ENCODE measurements at regions not wholly inside any gene's neighbourhood (a gene's known extent, or its start where the extent isn't known, plus 50 kb on each side); places are given as distances from the start of the nearest gene placed in this dataset.

- TF ChIP-seq, protein P1, sequence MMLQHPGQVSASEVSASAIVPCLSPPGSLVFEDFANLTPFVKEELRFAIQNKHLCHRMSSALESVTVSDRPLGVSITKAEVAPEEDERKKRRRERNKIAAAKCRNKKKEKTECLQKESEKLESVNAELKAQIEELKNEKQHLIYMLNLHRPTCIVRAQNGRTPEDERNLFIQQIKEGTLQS (CRISPR knock-in tag; conservative IDR thresholded peaks at IDR 0.05): no peak
- TF ChIP-seq ZNF263 (CRISPR knock-in tag; IDR thresholded peaks at IDR 0.05; ENCODE audit: low read depth) (no peak), FOXJ3 (CRISPR knock-in tag; IDR thresholded peaks at IDR 0.05; ENCODE audit: borderline replicate concordance) (no peak), CTCF (IDR thresholded peaks at IDR 0.05) (no peak)
- TF ChIP-seq, protein P2, sequence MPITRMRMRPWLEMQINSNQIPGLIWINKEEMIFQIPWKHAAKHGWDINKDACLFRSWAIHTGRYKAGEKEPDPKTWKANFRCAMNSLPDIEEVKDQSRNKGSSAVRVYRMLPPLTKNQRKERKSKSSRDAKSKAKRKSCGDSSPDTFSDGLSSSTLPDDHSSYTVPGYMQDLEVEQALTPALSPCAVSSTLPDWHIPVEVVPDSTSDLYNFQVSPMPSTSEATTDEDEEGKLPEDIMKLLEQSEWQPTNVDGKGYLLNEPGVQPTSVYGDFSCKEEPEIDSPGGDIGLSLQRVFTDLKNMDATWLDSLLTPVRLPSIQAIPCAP (CRISPR knock-in tag; IDR thresholded peaks at IDR 0.05): no peak
These were observed 287.9 kb downstream of the ETAA1 start for GRCh38 chr2:67684991-67685390.
